ENCODE measurements at regions not wholly inside any gene's neighbourhood (a gene's known extent, or its start where the extent isn't known, plus 50 kb on each side); places are given as distances from the start of the nearest gene placed in this dataset.

GRCh38 chr1:194515916-194516315 is 1329.5 kb upstream of the B3GALT2 start:
- DNase-seq (ENCODE audit: low spot score) (no peak), ATAC-seq (no peak)

- DNase-seq (ENCODE audit: low spot score) = no peak
- no peak for ATAC-seq
These were observed 1326.5 kb upstream of the B3GALT2 start for GRCh38 chr1:194512957-194513356.

- ATAC-seq = no peak
- no peak for DNase-seq (ENCODE audit: low spot score)
These were observed 1325.9 kb upstream of the B3GALT2 start for GRCh38 chr1:194512345-194512744.

GRCh38 chr1:194503209-194503608 is 1316.8 kb upstream of the B3GALT2 start:
- ATAC-seq = no peak
- DNase-seq (ENCODE audit: low spot score) = no peak

GRCh38 chr1:194495434-194495833 is 1309.0 kb upstream of the B3GALT2 start:
- ATAC-seq (no peak), DNase-seq (ENCODE audit: low spot score) (no peak)

- DNase-seq (ENCODE audit: low spot score) (no peak), ATAC-seq (no peak)
These were observed 1300.8 kb upstream of the B3GALT2 start for GRCh38 chr1:194487172-194487571.

- DNase-seq (ENCODE audit: low spot score) = no peak
- no peak for ATAC-seq
These were observed 1299.0 kb upstream of the B3GALT2 start for GRCh38 chr1:194485432-194485831.

- DNase-seq (ENCODE audit: low spot score) = no peak
- no peak for ATAC-seq
These were observed 1292.3 kb upstream of the B3GALT2 start for GRCh38 chr1:194478731-194479130.

GRCh38 chr1:194477908-194478307 is 1291.5 kb upstream of the B3GALT2 start:
- DNase-seq (ENCODE audit: low spot score) (no peak), ATAC-seq (no peak)

- ATAC-seq (no peak), DNase-seq (ENCODE audit: low spot score) (no peak)
These were observed 1290.5 kb upstream of the B3GALT2 start for GRCh38 chr1:194476872-194477271.

GRCh38 chr1:194476351-194476750 is 1289.9 kb upstream of the B3GALT2 start:
- DNase-seq (ENCODE audit: low spot score) (no peak), ATAC-seq (no peak)

GRCh38 chr1:194474701-194475100 is 1288.3 kb upstream of the B3GALT2 start:
- ATAC-seq (no peak), DNase-seq (ENCODE audit: low spot score) (no peak)

- ATAC-seq = no peak
- DNase-seq (ENCODE audit: low spot score) = no peak
These were observed 1287.4 kb upstream of the B3GALT2 start for GRCh38 chr1:194473766-194474165.

GRCh38 chr1:194469282-194469681 is 1282.9 kb upstream of the B3GALT2 start:
- DNase-seq (ENCODE audit: low spot score) = no peak
- ATAC-seq = no peak

GRCh38 chr1:194466706-194467105 is 1280.3 kb upstream of the B3GALT2 start:
- DNase-seq (ENCODE audit: low spot score) (no peak), ATAC-seq (no peak)

GRCh38 chr1:194447636-194448035 is 1261.2 kb upstream of the B3GALT2 start:
- DNase-seq (ENCODE audit: low spot score) = no peak
- ATAC-seq = no peak

GRCh38 chr1:194445244-194445643 is 1258.8 kb upstream of the B3GALT2 start:
- no peak for DNase-seq (ENCODE audit: low spot score)
- no peak for ATAC-seq

GRCh38 chr1:194442901-194443575 is 1256.6 kb upstream of the B3GALT2 start:
- DNase-seq (ENCODE audit: low spot score) = no peak
- ATAC-seq = no peak

- DNase-seq (ENCODE audit: low spot score) (no peak), ATAC-seq (no peak)
These were observed 1250.7 kb upstream of the B3GALT2 start for GRCh38 chr1:194437135-194437534.

GRCh38 chr1:194431121-194431520 is 1244.7 kb upstream of the B3GALT2 start:
- no peak for ATAC-seq
- no peak for DNase-seq (ENCODE audit: low spot score)

GRCh38 chr1:194420706-194421105 is 1234.3 kb upstream of the B3GALT2 start:
- DNase-seq (ENCODE audit: low spot score) (no peak), ATAC-seq (no peak)

- DNase-seq (ENCODE audit: low spot score) = no peak
- no peak for ATAC-seq
These were observed 1233.3 kb upstream of the B3GALT2 start for GRCh38 chr1:194419721-194420120.

GRCh38 chr1:194410756-194411155 is 1224.3 kb upstream of the B3GALT2 start:
- DNase-seq (ENCODE audit: low spot score) (no peak), ATAC-seq (no peak)

All from left lobe of liver (tissue), 2 donors.